MM.1S (cell line): ENCODE measurements at regions not wholly inside any gene's neighbourhood (a gene's known extent, or its start where the extent isn't known, plus 50 kb on each side); places are given as distances from the start of the nearest gene placed in this dataset.

Experiments used
- DNase-seq: peaks from one replicate; pipeline ENCODE4 v3.0.0-alpha.2; 2015
- H2AFZ ChIP-seq: fragments of 300-600 bp; sonication (generic); 2 replicates; pipeline ENCODE4 v1.6.0; 2016; ENCODE audit warnings: antibody characterized with exemption, low read length
- H3F3A ChIP-seq: fragments of 300-600 bp; sonication (generic); 2 replicates; pipeline ENCODE4 v1.6.1; 2016; ENCODE audit warnings: mild to moderate bottlenecking, antibody characterized with exemption, low read length, moderate library complexity, mixed read lengths; ENCODE audit not compliant: insufficient read depth
- H3K27ac ChIP-seq: fragments of 300-600 bp; sonication (generic); 2 replicates; pipeline ENCODE4 v1.5.1; 2016; ENCODE audit warnings: mild to moderate bottlenecking, low read length
- H3K27me3 ChIP-seq: fragments of 300-600 bp; sonication (generic); replicated peaks from 2 replicates; pipeline ENCODE4 v1.6.0; 2016; ENCODE audit warnings: low read length; ENCODE audit not compliant: insufficient read depth
- H3K36me3 ChIP-seq: fragments of 300-600 bp; sonication (generic); replicated peaks from 2 replicates; pipeline ENCODE4 v1.6.1; 2016; ENCODE audit warnings: mild to moderate bottlenecking, low read length, mixed read lengths; ENCODE audit not compliant: insufficient read depth
- H3K4me1 ChIP-seq: fragments of 300-600 bp; sonication (generic); 2 replicates; pipeline ENCODE4 v1.6.1; 2016; ENCODE audit warnings: low read length, mixed read lengths
- H3K4me2 ChIP-seq: fragments of 300-600 bp; sonication (generic); 2 replicates; pipeline ENCODE4 v1.6.0; 2016; ENCODE audit warnings: low read depth, low read length
- H3K4me3 ChIP-seq: fragments of 300-600 bp; sonication (generic); 2 replicates; pipeline ENCODE4 v1.5.1; 2016; ENCODE audit warnings: low read length, mixed read lengths
- H3K79me2 ChIP-seq: fragments of 300-600 bp; sonication (generic); 2 replicates; pipeline ENCODE4 v1.6.1; 2016; ENCODE audit warnings: mixed run types, low read length, mixed read lengths
- H3K9ac ChIP-seq: fragments of 300-600 bp; sonication (generic); 2 replicates; pipeline ENCODE4 v1.6.1; 2016; ENCODE audit warnings: low read length, mixed read lengths
- H3K9me2 ChIP-seq: fragments of 300-600 bp; sonication (generic); replicated peaks from 2 replicates; pipeline ENCODE4 v1.6.1; 2016; ENCODE audit warnings: mild to moderate bottlenecking, low read length, mixed read lengths; ENCODE audit not compliant: insufficient read depth
- H3K9me3 ChIP-seq: fragments of 300-600 bp; sonication (generic); replicated peaks from 2 replicates; pipeline ENCODE4 v1.6.1; 2016; ENCODE audit warnings: mild to moderate bottlenecking, low read length, mixed read lengths; ENCODE audit not compliant: insufficient read depth
- H4K20me1 ChIP-seq: fragments of 300-600 bp; sonication (generic); 2 replicates; pipeline ENCODE4 v1.6.1; 2016; ENCODE audit warnings: mild to moderate bottlenecking, low read length, moderate library complexity, mixed read lengths; ENCODE audit not compliant: insufficient read depth
- CTCF ChIP-seq: fragments of 300-600 bp; sonication (generic); IDR thresholded peaks from 2 replicates; pipeline ENCODE4 v1.5.1; 2016; ENCODE audit warnings: antibody characterized with exemption, low read length, mixed read lengths
- EZH2 ChIP-seq: fragments of 300-600 bp; sonication (generic); optimal IDR thresholded peaks from 2 replicates; pipeline ENCODE3; 2017; ENCODE audit warnings: low read depth, mild to moderate bottlenecking, antibody characterized with exemption, low read length, mixed read lengths
- EZH2phosphoT487 ChIP-seq: fragments of 300-600 bp; sonication (generic); IDR thresholded peaks from 2 replicates; pipeline ENCODE4 v1.6.1; 2018; ENCODE audit warnings: antibody characterized with exemption, low read length

- no peak overlapping the region for H3K27ac ChIP-seq
- H3K9me2 ChIP-seq = no peaks in the 10 kb centered on the region
- no peak overlapping the region for H2AFZ ChIP-seq
- H3K4me3 ChIP-seq = no peak overlapping the region
- no peaks in the 10 kb centered on the region for H3K27me3 ChIP-seq
- no peaks in the 10 kb centered on the region; the same call in 1 of the 2 replicates for H3K9me3 ChIP-seq
- no peak overlapping the region for H3K4me2 ChIP-seq
- no peaks in the 10 kb centered on the region for H3K36me3 ChIP-seq
- no peak for DNase-seq
- no peak for TF ChIP-seq EZH2
- TF ChIP-seq CTCF = no peak
- TF ChIP-seq EZH2phosphoT487 = no peak
- H3F3A ChIP-seq = no peaks in the 10 kb centered on the region
- H3K4me1 ChIP-seq = no peaks in the 10 kb centered on the region
- H3K9ac ChIP-seq = no peak overlapping the region
- H4K20me1 ChIP-seq = no peaks in the 10 kb centered on the region
- H3K79me2 ChIP-seq = no peaks in the 10 kb centered on the region
Measured at GRCh38 chr6:81638366-81638765, 114.1 kb downstream of the TENT5A start.

DNA sequence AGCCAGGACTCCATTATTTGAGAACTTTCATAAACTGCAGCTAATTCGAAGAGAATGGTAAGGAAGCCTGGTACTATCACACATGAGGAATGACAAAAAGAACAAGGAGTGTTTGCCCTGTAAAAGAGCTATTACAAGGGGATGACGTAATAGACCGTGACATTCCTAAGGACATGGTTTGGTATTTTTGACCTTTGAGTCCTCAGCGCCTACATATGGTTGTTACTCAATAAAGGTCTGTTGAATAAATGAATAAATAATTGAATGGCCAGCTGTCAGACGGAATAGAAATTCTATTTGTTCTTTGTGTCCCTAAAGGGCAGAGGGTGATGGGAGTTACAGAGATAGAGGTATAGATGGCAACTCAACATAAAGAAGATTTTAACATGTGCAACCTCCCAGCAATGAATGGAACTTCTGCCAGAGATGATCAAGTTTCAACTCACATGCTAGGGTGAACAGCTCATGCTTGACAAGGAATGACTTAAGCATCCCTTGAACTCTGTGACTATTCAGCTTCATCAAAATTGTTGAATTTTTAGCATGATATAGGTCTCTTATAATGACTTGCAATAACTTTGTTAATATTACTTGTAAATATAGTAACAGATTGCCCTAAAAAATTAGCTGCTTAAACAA is 115.4 kb downstream of the TENT5A start:
- H3K9ac ChIP-seq = no peak overlapping the region
- H3K9me3 ChIP-seq = no peaks in the 10 kb centered on the region; the same call in 1 of the 2 replicates
- no peak overlapping the region for H3K4me3 ChIP-seq
- H2AFZ ChIP-seq = no peak overlapping the region
- no peak overlapping the region for H3K4me2 ChIP-seq
- no peaks in the 10 kb centered on the region for H3K27me3 ChIP-seq
- no peak for TF ChIP-seq CTCF
- TF ChIP-seq EZH2phosphoT487 = no peak
- no peak for TF ChIP-seq EZH2
- H4K20me1 ChIP-seq = no peaks in the 10 kb centered on the region
- H3K27ac ChIP-seq = no peak overlapping the region
- H3K9me2 ChIP-seq = no peaks in the 10 kb centered on the region
- H3F3A ChIP-seq = no peaks in the 10 kb centered on the region
- DNase-seq = no peak
- H3K79me2 ChIP-seq = no peaks in the 10 kb centered on the region
- H3K4me1 ChIP-seq = no peaks in the 10 kb centered on the region
- no peaks in the 10 kb centered on the region for H3K36me3 ChIP-seq

GRCh38 chr6:81634155-81634880 is 118.2 kb downstream of the TENT5A start:
- Histone ChIP-seq H3K4me1 (no peaks in the 10 kb centered on the region), H3K9ac (no peak overlapping the region), H3K79me2 (no peaks in the 10 kb centered on the region), H3F3A (no peaks in the 10 kb centered on the region), H4K20me1 (no peaks in the 10 kb centered on the region), H3K9me3 (no peaks in the 10 kb centered on the region; the same call in 1 of the 2 replicates), H2AFZ (no peak overlapping the region), H3K27ac (no peak overlapping the region), H3K4me3 (no peak overlapping the region), H3K27me3 (no peaks in the 10 kb centered on the region), H3K36me3 (no peaks in the 10 kb centered on the region), H3K4me2 (no peak overlapping the region), H3K9me2 (no peaks in the 10 kb centered on the region)
- no peak for DNase-seq
- TF ChIP-seq EZH2 = no peak

- Histone ChIP-seq H3F3A (no peaks in the 10 kb centered on the region), H3K36me3 (no peaks in the 10 kb centered on the region), H2AFZ (no peak overlapping the region), H3K9me3 (no peaks in the 10 kb centered on the region; the same call in 1 of the 2 replicates), H3K79me2 (no peaks in the 10 kb centered on the region), H3K27me3 (no peaks in the 10 kb centered on the region), H3K4me1 (no peaks in the 10 kb centered on the region), H3K4me3 (no peak overlapping the region), H4K20me1 (no peaks in the 10 kb centered on the region), H3K9ac (no peak overlapping the region), H3K27ac (no peak overlapping the region), H3K9me2 (no peaks in the 10 kb centered on the region), H3K4me2 (no peak overlapping the region)
- DNase-seq = no peak
- TF ChIP-seq EZH2phosphoT487 (no peak), CTCF (no peak), EZH2 (no peak)
Measured at GRCh38 chr6:81633391-81633790, 119.1 kb downstream of the TENT5A start.
